DND-41 (cell line): ENCODE measurements at regions not wholly inside any gene's neighbourhood (a gene's known extent, or its start where the extent isn't known, plus 50 kb on each side); places are given as distances from the start of the nearest gene placed in this dataset.

Experiments
- ATAC-seq: fragments of 200-7000 bp; cut with Tn5 transposase; 3 replicates; pipeline ENCODE4 v1.9.1; 2021; ENCODE audit warnings: low read depth; ENCODE audit not compliant: insufficient read depth
- DNase-seq: peaks from one replicate; pipeline ENCODE4 v3.0.0-alpha.2; 2020
- H2AFZ ChIP-seq: 2 replicates; pipeline ENCODE4 v1.6.0; 2012; ENCODE audit warnings: low read depth, low read length
- H3K27ac ChIP-seq: 2 replicates; pipeline ENCODE4 v1.5.1; 2012; ENCODE audit warnings: low read length, inconsistent platforms
- H3K27me3 ChIP-seq: fragments of 200-600 bp; sonication (generic); 2 replicates; pipeline ENCODE4 v1.6.0; 2012; ENCODE audit warnings: low read length, mild to moderate bottlenecking, inconsistent platforms; ENCODE audit not compliant: insufficient read depth, poor library complexity
- H3K36me3 ChIP-seq: 2 replicates; pipeline ENCODE4 v1.5.1; 2012; ENCODE audit warnings: low read length, inconsistent platforms; ENCODE audit not compliant: insufficient read depth
- H3K4me1 ChIP-seq: 2 replicates; pipeline ENCODE4 v1.5.1; 2012; ENCODE audit warnings: mild to moderate bottlenecking, low read length; ENCODE audit not compliant: insufficient read depth
- H3K4me2 ChIP-seq: 2 replicates; pipeline ENCODE4 v1.6.0; 2012; ENCODE audit warnings: mild to moderate bottlenecking, moderate library complexity, low read length, inconsistent platforms; ENCODE audit not compliant: insufficient read depth
- H3K4me3 ChIP-seq, 2 experiments: fragments of 200-600 bp in 1 of 2; shearing (Covaris generic) in 1 of 2; 2 replicates each; pipeline ENCODE4 v1.5.1; 2012 to 2016; ENCODE audit warnings: inconsistent platforms in 2 of 2, low read length in 2 of 2, mild to moderate bottlenecking in 2 of 2, low read depth in 1 of 2, moderate library complexity in 1 of 2
- H3K79me2 ChIP-seq: 2 replicates; pipeline ENCODE4 v1.6.0; 2012; ENCODE audit warnings: low read length, inconsistent platforms; ENCODE audit not compliant: insufficient read depth
- H3K9ac ChIP-seq: 2 replicates; pipeline ENCODE4 v1.6.0; 2012; ENCODE audit warnings: low read depth, mild to moderate bottlenecking, inconsistent platforms, low read length, moderate library complexity
- H3K9me3 ChIP-seq: 2 replicates; pipeline ENCODE4 v1.5.1; 2012; ENCODE audit warnings: low read length, moderate library complexity, mild to moderate bottlenecking, inconsistent platforms; ENCODE audit not compliant: insufficient read depth, severe bottlenecking
- H4K20me1 ChIP-seq: 2 replicates; pipeline ENCODE4 v1.6.0; 2012; ENCODE audit warnings: low read length; ENCODE audit not compliant: insufficient read depth
- CTCF ChIP-seq: IDR thresholded peaks from 2 replicates; pipeline ENCODE4 v1.5.1; 2012; ENCODE audit warnings: borderline replicate concordance, low read length, moderate library complexity, mild to moderate bottlenecking; ENCODE audit not compliant: poor library complexity, severe bottlenecking; ENCODE audit errors: extremely low read depth
- EZH2 ChIP-seq: IDR thresholded peaks from 3 replicates; pipeline ENCODE4 v1.6.1; 2012; ENCODE audit warnings: borderline replicate concordance, low read depth, mild to moderate bottlenecking, moderate library complexity, low read length, inconsistent platforms; ENCODE audit not compliant: severe bottlenecking

- Histone ChIP-seq H3K27me3 (no peaks in the 10 kb centered on the region), H4K20me1 (no peaks in the 10 kb centered on the region), H3K79me2 (no peaks in the 10 kb centered on the region), H2AFZ (no peak overlapping the region), H3K4me2 (no peak overlapping the region), H3K27ac (no peak overlapping the region), H3K36me3 (no peaks in the 10 kb centered on the region), H3K4me1 (peaks cover 11% of the 10 kb centered on the region), H3K9me3 (no peaks in the 10 kb centered on the region), H3K4me3 (no peak overlapping the region), H3K9ac (no peak overlapping the region)
- DNase-seq (no peak), ATAC-seq (no peak)
- TF ChIP-seq EZH2 (no peak), CTCF (peak; percentile 35)
Measured at GRCh38 chr3:148075771-148076716, 621.7 kb upstream of the AGTR1 start.

GRCh38 chr3:148077318-148077923, 620.3 kb upstream of the AGTR1 start:
- Histone ChIP-seq H3K4me2 (no peak overlapping the region), H3K9ac (no peak overlapping the region), H3K79me2 (no peaks in the 10 kb centered on the region), H3K4me1 (peaks cover 11% of the 10 kb centered on the region), H4K20me1 (no peaks in the 10 kb centered on the region), H3K9me3 (no peaks in the 10 kb centered on the region), H3K36me3 (no peaks in the 10 kb centered on the region), H3K27ac (no peak overlapping the region), H3K4me3 (no peak overlapping the region), H2AFZ (no peak overlapping the region), H3K27me3 (no peaks in the 10 kb centered on the region)
- TF ChIP-seq CTCF, result peak; percentile 65
- no peak for TF ChIP-seq EZH2
- no peak; the same call in 2 of the 3 replicates for ATAC-seq
- DNase-seq, result no peak

DNA sequence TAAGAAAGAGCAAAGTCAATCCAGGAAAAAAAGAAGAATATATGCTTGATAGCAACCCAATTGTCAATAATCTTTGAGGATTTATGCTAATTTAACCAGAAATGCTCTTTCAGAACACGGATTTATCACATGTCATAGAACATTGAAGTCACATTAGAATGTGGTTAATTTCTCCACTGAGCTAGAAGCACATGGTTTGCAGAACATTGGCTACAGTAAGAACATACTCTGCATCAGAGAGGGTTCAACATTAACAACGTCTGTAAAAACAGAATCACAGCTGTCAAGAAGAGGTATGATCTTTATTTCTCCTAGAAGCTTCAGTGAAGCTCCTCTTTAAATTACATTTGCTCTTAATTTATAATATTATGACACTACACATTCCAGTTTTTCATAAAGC, 619.7 kb upstream of the AGTR1 start:
- H3K9me3 ChIP-seq, result no peaks in the 10 kb centered on the region
- H3K4me3 ChIP-seq, result no peak overlapping the region
- no peak overlapping the region for H3K27ac ChIP-seq
- ATAC-seq (no peak), DNase-seq (no peak)
- no peaks in the 10 kb centered on the region for H4K20me1 ChIP-seq
- H3K9ac ChIP-seq, result no peak overlapping the region
- H3K4me1 ChIP-seq, result peaks cover 11% of the 10 kb centered on the region
- H3K79me2 ChIP-seq, result no peaks in the 10 kb centered on the region
- no peaks in the 10 kb centered on the region for H3K27me3 ChIP-seq
- no peaks in the 10 kb centered on the region for H3K36me3 ChIP-seq
- TF ChIP-seq EZH2, result no peak
- no peak for TF ChIP-seq CTCF
- H2AFZ ChIP-seq, result no peak overlapping the region
- no peak overlapping the region for H3K4me2 ChIP-seq
